PC-9 (cell line): ENCODE measurements at regions not wholly inside any gene's neighbourhood (a gene's known extent, or its start where the extent isn't known, plus 50 kb on each side); places are given as distances from the start of the nearest gene placed in this dataset.

Experiments used
- BruUV-seq: library from RNA; stranded (reverse); fragments of 400-500 nt; replicated peaks from 2 replicates; lab custom pipeline; 2021; lab: Mats Ljungman, UMichigan
- CTCF ChIA-PET: fragments of 300-600 bp; sonication (Branson Sonifier 250); formaldehyde crosslinking; loops from one replicate; lab custom pipeline; 2022; ENCODE audit warnings: antibody characterized with exemption; lab: Charles Lee
- POLR2A ChIA-PET: fragments of 300-600 bp; sonication (Branson Sonifier 250); formaldehyde crosslinking; loops from one replicate; lab custom pipeline; 2022; ENCODE audit warnings: antibody characterized with exemption; ENCODE audit not compliant: unreplicated experiment; lab: Charles Lee
- DNase-seq, 2 experiments: peaks; one replicate each; pipeline versions ENCODE4 v3.0.0 to v3.0.0-alpha.2; 2015 to 2022; ENCODE audit warnings: mixed read lengths in 1 of 2
- H2AFZ ChIP-seq: fragments of 200-600 bp; sonication (generic); 2 replicates; pipeline ENCODE4 v1.8.1; 2017; ENCODE audit warnings: antibody characterized with exemption
- H3F3A ChIP-seq: fragments of 200-600 bp; sonication (generic); 2 replicates; pipeline ENCODE4 v1.8.1; 2017; ENCODE audit warnings: antibody characterized with exemption, mild to moderate bottlenecking, low read depth; ENCODE audit not compliant: insufficient read depth
- H3K27ac ChIP-seq: fragments of 200-600 bp; sonication (generic); 2 replicates; pipeline ENCODE4 v1.6.1; 2016; ENCODE audit warnings: mixed run types
- H3K27me3 ChIP-seq: fragments of 200-600 bp; sonication (generic); 2 replicates; pipeline ENCODE4 v1.6.1; 2016; ENCODE audit warnings: low read depth, mixed run types; ENCODE audit not compliant: insufficient read depth
- H3K36me3 ChIP-seq: fragments of 200-600 bp; sonication (generic); 2 replicates; pipeline ENCODE4 v1.6.1; 2016; ENCODE audit warnings: low read depth, mixed run types
- H3K4me1 ChIP-seq: fragments of 200-600 bp; sonication (generic); replicated peaks from 2 replicates; pipeline ENCODE4 v1.6.1; 2016; ENCODE audit warnings: mixed run types; ENCODE audit not compliant: insufficient read depth
- H3K4me2 ChIP-seq: fragments of 200-600 bp; sonication (generic); 2 replicates; pipeline ENCODE4 v1.6.1; 2017; ENCODE audit warnings: mixed run types
- H3K4me3 ChIP-seq: fragments of 200-600 bp; sonication (generic); 2 replicates; pipeline ENCODE4 v1.6.1; 2016; ENCODE audit warnings: mixed run types
- H3K79me2 ChIP-seq: fragments of 200-600 bp; sonication (generic); 2 replicates; pipeline ENCODE4 v1.6.1; 2017; ENCODE audit warnings: low read depth, mixed run types
- H3K9me2 ChIP-seq: fragments of 200-600 bp; sonication (generic); 2 replicates; pipeline ENCODE4 v1.8.1; 2017; ENCODE audit warnings: mild to moderate bottlenecking; ENCODE audit not compliant: insufficient read depth
- H3K9me3 ChIP-seq: fragments of 200-600 bp; sonication (generic); 2 replicates; pipeline ENCODE4 v1.8.1; 2016; ENCODE audit warnings: low read depth; ENCODE audit not compliant: insufficient read depth
- H4K20me1 ChIP-seq: fragments of 200-600 bp; sonication (generic); 2 replicates; pipeline ENCODE4 v1.8.1; 2017; ENCODE audit not compliant: insufficient read depth
- CTCF ChIP-seq: fragments of 200-600 bp; sonication (generic); conservative IDR thresholded peaks from 2 replicates; pipeline ENCODE4 v1.6.1; 2017; ENCODE audit warnings: mixed run types, antibody characterized with exemption, mild to moderate bottlenecking, moderate library complexity
- EZH2 ChIP-seq: fragments of 200-600 bp; sonication (generic); IDR thresholded peaks from 2 replicates; pipeline ENCODE4 v1.8.0; 2017; ENCODE audit warnings: antibody characterized with exemption, low read depth
- intact Hi-C: fragments of 100-400 bp; cut with micrococcal nuclease; formaldehyde crosslinking; loops from one replicate; pipeline ENCODE4 v1.10.0; 2022; ENCODE audit not compliant: unreplicated experiment

DNA sequence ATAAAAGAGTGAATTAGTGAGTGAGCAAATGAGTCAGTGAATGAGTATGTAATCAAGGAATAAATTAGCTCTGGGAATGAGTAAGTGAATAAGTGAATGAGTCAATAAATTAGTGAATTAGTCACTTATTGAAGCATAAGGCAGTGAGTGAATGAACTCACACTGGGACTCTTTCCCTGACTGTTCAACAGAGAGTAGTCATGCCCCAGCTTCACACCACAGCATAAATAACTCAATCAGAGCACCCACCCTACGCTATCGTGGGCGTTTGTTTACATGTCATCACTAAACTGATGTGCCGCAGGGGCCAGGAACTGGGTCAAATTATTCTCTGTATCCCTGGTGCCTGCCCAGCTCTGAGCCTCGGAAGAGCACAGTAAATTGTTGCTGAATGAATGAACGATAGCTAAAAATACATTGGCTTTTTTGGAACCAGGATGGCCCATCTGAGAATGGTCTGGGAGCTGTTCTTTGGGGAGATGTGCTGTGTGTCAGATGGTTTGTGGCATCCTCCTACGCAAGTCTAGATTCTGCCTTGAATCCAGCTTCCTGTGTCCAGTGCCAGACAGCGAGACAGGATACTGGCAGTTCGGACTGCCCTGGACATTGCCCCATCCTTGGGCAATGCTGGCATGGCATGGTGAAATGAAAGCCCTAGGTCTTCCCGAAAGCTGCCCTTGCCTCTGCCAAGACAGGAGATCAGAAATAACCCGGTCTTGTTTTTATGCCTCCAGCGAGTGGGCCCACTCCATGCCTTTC lies 98.0 kb upstream of the RTL1 start:
- no peaks in the 10 kb centered on the region for H3K4me1 ChIP-seq
- TF ChIP-seq EZH2 = no peak
- no peak for TF ChIP-seq CTCF
- H4K20me1 ChIP-seq = no peaks in the 10 kb centered on the region
- H3K4me2 ChIP-seq = no peak overlapping the region
- ChIA-PET POLR2A (no interaction called here), CTCF (no interaction called here)
- H3K9me3 ChIP-seq = no peaks in the 10 kb centered on the region
- H3K27me3 ChIP-seq = peaks cover 45% of the 10 kb centered on the region
- H3K9me2 ChIP-seq = no peaks in the 10 kb centered on the region
- H3K79me2 ChIP-seq = no peaks in the 10 kb centered on the region
- H3K36me3 ChIP-seq = no peaks in the 10 kb centered on the region
- no peak overlapping the region for H3K4me3 ChIP-seq
- intact Hi-C loops = no loop called here
- H3F3A ChIP-seq = no peaks in the 10 kb centered on the region
- no peak overlapping the region for H2AFZ ChIP-seq
- DNase-seq = no peak
- H3K27ac ChIP-seq = no peak overlapping the region
- BruUV-seq = no TSS peak

GRCh38 chr14:101002738-101003137 lies 99.2 kb upstream of the RTL1 start:
- no peak overlapping the region for H3K4me3 ChIP-seq
- no peaks in the 10 kb centered on the region for H3K36me3 ChIP-seq
- no peaks in the 10 kb centered on the region for H4K20me1 ChIP-seq
- TF ChIP-seq EZH2 (no peak), CTCF (no peak)
- H3K27me3 ChIP-seq = peaks cover 49% of the 10 kb centered on the region
- H3K9me2 ChIP-seq = no peaks in the 10 kb centered on the region
- no peaks in the 10 kb centered on the region for H3K4me1 ChIP-seq
- intact Hi-C loops = no loop called here
- ChIA-PET CTCF (no interaction called here), POLR2A (no interaction called here)
- no TSS peak for BruUV-seq
- H3K4me2 ChIP-seq = no peak overlapping the region
- H3K79me2 ChIP-seq = no peaks in the 10 kb centered on the region
- DNase-seq = no peak
- H3K27ac ChIP-seq = no peak overlapping the region
- no peak overlapping the region for H2AFZ ChIP-seq
- H3K9me3 ChIP-seq = no peaks in the 10 kb centered on the region
- no peaks in the 10 kb centered on the region for H3F3A ChIP-seq

- no peaks in the 10 kb centered on the region for H3K9me2 ChIP-seq
- H4K20me1 ChIP-seq = no peaks in the 10 kb centered on the region
- POLR2A ChIA-PET = no interaction called here
- no peak overlapping the region for H3K4me3 ChIP-seq
- H3K79me2 ChIP-seq = no peaks in the 10 kb centered on the region
- H3K27me3 ChIP-seq = peaks cover 63% of the 10 kb centered on the region
- no peak for DNase-seq
- no peak overlapping the region for H3K27ac ChIP-seq
- no TSS peak for BruUV-seq
- H2AFZ ChIP-seq = no peak overlapping the region
- H3K4me1 ChIP-seq = no peaks in the 10 kb centered on the region
- TF ChIP-seq EZH2 (no peak), CTCF (no peak)
- H3K4me2 ChIP-seq = no peak overlapping the region
- no peaks in the 10 kb centered on the region for H3K9me3 ChIP-seq
- H3K36me3 ChIP-seq = no peaks in the 10 kb centered on the region
- intact Hi-C loops = no loop called here
- H3F3A ChIP-seq = no peaks in the 10 kb centered on the region
- CTCF ChIA-PET = no interaction called here
Observed at GRCh38 chr14:101004176-101004575, 100.7 kb upstream of the RTL1 start.
